GM12801 (cell line): ENCODE measurements at regions not wholly inside any gene's neighbourhood (a gene's known extent, or its start where the extent isn't known, plus 50 kb on each side); places are given as distances from the start of the nearest gene placed in this dataset.

Source experiments
- TF ChIP-seq, protein P1 (sequence below): IDR thresholded peaks from one replicate; pipeline ENCODE4 v1.5.1; 2011; ENCODE audit warnings: control low read depth; ENCODE audit not compliant: insufficient read length; ENCODE audit errors: extremely low read depth

DNA sequence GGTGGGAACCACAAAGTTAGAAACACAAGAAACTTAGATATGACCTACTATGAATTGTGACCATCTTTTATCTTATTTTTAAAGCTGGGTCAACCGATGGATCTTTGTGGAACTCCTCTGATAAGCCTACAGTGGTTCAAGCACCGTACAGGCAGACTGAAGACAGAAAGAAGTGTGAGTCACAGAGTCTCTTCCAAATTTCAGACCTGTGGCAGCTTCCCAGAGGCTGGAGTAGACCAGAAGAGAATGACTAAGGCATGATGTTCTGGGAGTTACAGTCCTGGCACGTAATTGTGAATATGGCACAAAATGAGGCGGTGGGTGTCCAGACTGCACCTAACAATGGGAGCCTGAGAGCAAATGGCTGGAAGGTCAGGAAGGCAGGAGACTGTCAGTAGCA lies 70.0 kb downstream of the LMO4 start:
- TF ChIP-seq, protein P1, sequence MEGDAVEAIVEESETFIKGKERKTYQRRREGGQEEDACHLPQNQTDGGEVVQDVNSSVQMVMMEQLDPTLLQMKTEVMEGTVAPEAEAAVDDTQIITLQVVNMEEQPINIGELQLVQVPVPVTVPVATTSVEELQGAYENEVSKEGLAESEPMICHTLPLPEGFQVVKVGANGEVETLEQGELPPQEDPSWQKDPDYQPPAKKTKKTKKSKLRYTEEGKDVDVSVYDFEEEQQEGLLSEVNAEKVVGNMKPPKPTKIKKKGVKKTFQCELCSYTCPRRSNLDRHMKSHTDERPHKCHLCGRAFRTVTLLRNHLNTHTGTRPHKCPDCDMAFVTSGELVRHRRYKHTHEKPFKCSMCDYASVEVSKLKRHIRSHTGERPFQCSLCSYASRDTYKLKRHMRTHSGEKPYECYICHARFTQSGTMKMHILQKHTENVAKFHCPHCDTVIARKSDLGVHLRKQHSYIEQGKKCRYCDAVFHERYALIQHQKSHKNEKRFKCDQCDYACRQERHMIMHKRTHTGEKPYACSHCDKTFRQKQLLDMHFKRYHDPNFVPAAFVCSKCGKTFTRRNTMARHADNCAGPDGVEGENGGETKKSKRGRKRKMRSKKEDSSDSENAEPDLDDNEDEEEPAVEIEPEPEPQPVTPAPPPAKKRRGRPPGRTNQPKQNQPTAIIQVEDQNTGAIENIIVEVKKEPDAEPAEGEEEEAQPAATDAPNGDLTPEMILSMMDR: no peak

DNA sequence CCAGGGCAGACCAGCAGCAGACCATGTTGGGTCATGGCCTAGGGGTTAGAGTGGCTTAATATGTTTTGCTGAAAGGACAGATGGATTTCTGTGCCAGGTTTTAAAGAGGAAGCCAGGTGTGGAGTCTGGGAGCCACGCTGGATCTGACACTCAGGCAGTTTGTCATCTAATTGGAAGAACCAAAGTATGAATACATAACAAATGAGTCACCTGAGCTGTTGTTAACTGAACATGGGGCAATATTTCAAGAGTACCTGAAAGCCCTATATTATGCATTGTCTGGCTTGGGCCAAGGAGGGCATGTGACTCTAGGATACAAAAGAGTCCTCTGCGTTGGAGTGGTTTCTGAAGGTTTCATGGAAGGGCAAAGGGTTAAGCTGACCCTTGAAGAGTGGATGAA lies 70.6 kb downstream of the LMO4 start:
- TF ChIP-seq, protein P1: no peak

- TF ChIP-seq, protein P1: no peak
These were observed 71.0 kb downstream of the LMO4 start for GRCh38 chr1:87399701-87400100.

GRCh38 chr1:87400813-87401212 lies 72.1 kb downstream of the LMO4 start:
- TF ChIP-seq, protein P1: no peak

DNA sequence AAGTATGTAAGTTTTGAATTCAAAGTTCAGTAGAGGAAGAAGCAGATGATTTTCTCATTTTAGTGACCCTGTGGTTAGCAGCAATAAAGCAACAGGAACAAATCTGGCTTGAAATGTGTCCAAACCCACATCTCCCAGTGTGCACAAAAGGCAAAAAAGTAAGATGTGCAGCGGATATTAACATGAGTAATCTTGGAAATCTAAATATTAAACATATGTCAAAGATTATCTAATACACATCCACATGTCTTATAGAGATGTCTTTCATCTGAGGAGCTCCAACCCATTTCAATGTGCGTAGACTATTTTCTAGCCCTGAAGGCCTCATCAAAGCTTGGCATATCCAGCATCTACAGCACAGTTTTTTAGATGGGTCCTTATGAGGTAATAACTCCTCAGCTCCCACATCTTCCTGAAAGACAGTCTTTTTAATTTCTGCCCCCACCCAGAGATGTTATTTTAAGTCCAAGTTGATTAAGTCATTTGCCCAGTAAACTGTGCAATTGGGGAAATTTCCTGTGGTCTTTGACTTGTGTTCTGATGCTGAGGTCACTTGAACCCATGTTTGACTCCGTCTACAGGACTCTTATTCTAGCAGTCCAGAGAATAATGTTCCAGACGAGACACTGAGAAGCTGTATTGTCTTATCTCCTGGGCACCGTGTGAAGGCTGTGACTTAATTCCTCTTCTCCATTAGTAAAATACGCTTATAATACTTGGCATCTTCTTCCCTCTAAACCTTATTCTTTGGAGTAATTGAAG lies 73.7 kb downstream of the LMO4 start:
- TF ChIP-seq, protein P1: no peak

DNA sequence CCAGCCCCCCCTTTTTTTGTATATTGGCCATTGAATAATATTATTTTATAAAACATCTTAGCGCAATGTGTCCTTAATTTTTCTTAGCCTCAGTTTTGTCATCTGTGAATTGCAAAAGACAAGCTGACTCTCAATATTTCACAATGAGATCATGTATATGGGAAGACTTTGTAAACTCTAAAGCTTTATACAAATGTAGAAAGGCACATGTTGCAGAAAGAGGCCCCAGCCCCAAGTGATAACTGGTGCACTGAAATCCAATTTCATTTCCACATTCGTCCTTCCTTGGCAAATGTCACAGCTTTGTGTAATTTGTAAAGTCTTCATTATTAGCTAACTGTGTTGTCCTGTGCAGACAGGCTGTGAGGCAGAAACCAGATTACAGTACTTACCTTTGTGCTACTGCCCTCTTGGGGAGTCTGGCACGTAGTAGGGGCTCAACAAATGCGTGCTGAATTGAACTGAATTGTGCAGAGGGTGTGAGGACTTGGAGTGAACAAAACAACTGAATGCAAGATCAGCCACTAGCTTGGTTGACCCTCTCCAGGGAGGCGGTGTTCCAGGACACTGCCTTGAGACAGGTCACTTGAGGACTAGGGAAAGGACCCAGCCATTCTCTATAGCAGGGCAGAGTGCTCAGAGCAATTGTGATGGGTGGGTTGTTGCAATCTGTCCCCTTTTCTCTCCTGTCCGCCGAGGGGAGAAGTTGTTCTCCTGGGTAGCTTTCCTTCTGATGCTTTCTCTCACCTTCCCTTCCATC lies 74.6 kb downstream of the LMO4 start:
- TF ChIP-seq, protein P1: no peak

GRCh38 chr1:87404296-87404695 lies 75.6 kb downstream of the LMO4 start:
- TF ChIP-seq, protein P1: no peak
